ENCODE measurements at regions not wholly inside any gene's neighbourhood (a gene's known extent, or its start where the extent isn't known, plus 50 kb on each side); places are given as distances from the start of the nearest gene placed in this dataset.

- Mint-ChIP-seq H3K36me3 (no peaks in the 10 kb centered on the region), H3K27me3 (ENCODE audit: low read depth in 2 of 2) (no peaks in the 10 kb centered on the region), H3K4me3 (no peak overlapping the region), H3K9me3 (peaks cover 15 to 25% of the 10 kb centered on the region in 2 donors), H3K27ac (no peak overlapping the region), H3K4me1 (no peaks in the 10 kb centered on the region)
- intact Hi-C loops (cut with micrococcal nuclease), result no loop called here
- H3K36me3 ChIP-seq (ENCODE audit: control insufficient read depth, insufficient read depth, low read length), result no peaks in the 10 kb centered on the region
- TF ChIP-seq CTCF (IDR thresholded peaks at IDR 0.05), result no peak
- ATAC-seq (no peak), DNase-seq (no peak)
- no peaks in the 10 kb centered on the region for H3K4me1 ChIP-seq (ENCODE audit: control insufficient read depth, insufficient read depth, low read length)
- peaks cover 4% of the 10 kb centered on the region for H3K9me3 ChIP-seq (ENCODE audit: control insufficient read depth, insufficient read depth, low read length)
- no peaks in the 10 kb centered on the region for H3K27me3 ChIP-seq (ENCODE audit: control insufficient read depth, insufficient read depth, low read length)
- 85% methylated on average over 2 of the region's 2 CpGs for WGBS (ENCODE audit: insufficient coverage)
- H3K4me3 ChIP-seq (ENCODE audit: low read length), result no peak overlapping the region
- no peak overlapping the region for H3K27ac ChIP-seq (ENCODE audit: low read length)
These were observed 212.1 kb upstream of the NETO1 start for GRCh38 chr18:73079920-73080319.

GRCh38 chr18:73060666-73061288, 193.0 kb upstream of the NETO1 start:
- peaks cover 4 to 14% of the 10 kb centered on the region in 2 donors for H3K9me3 Mint-ChIP-seq

GRCh38 chr18:73059280-73059679, 191.5 kb upstream of the NETO1 start:
- no peak overlapping the region for H3K4me3 ChIP-seq (ENCODE audit: low read length)
- no peak for TF ChIP-seq CTCF (IDR thresholded peaks at IDR 0.05)
- H3K4me1 Mint-ChIP-seq, result no peaks in the 10 kb centered on the region

More at GRCh38 chr18:73060666-73061288, 193.0 kb upstream of the NETO1 start:
- Histone ChIP-seq H3K36me3 (ENCODE audit: control insufficient read depth, insufficient read depth, low read length) (no peaks in the 10 kb centered on the region), H3K4me3 (ENCODE audit: low read length) (no peak overlapping the region), H3K27me3 (ENCODE audit: control insufficient read depth, insufficient read depth, low read length) (no peaks in the 10 kb centered on the region), H3K27ac (ENCODE audit: low read length) (no peak overlapping the region), H3K4me1 (ENCODE audit: control insufficient read depth, insufficient read depth, low read length) (no peaks in the 10 kb centered on the region), H3K9me3 (ENCODE audit: control insufficient read depth, insufficient read depth, low read length) (peaks cover 3% of the 10 kb centered on the region)
- intact Hi-C loops (cut with micrococcal nuclease), result no loop called here
- TF ChIP-seq CTCF (IDR thresholded peaks at IDR 0.05), result no peak
- Mint-ChIP-seq H3K27me3 (ENCODE audit: low read depth in 2 of 2) (no peaks in the 10 kb centered on the region), H3K27ac (no peak overlapping the region), H3K4me1 (no peaks in the 10 kb centered on the region), H3K36me3 (no peaks in the 10 kb centered on the region), H3K4me3 (no peak overlapping the region)
- no peak for ATAC-seq
- WGBS (ENCODE audit: insufficient coverage), result 100% methylated on average over 2 of the region's 4 CpGs
- DNase-seq, result no peak

GRCh38 chr18:73047688-73048087, 179.9 kb upstream of the NETO1 start:
- H3K27ac ChIP-seq (ENCODE audit: low read length), result no peak overlapping the region
- DNase-seq, result no peak
- no peaks in the 10 kb centered on the region for H3K36me3 Mint-ChIP-seq
- no peak overlapping the region for H3K27ac Mint-ChIP-seq
- no peaks in the 10 kb centered on the region for H3K4me1 Mint-ChIP-seq
- peaks cover 3% of the 10 kb centered on the region for H3K9me3 ChIP-seq (ENCODE audit: control insufficient read depth, insufficient read depth, low read length)
- H3K36me3 ChIP-seq (ENCODE audit: control insufficient read depth, insufficient read depth, low read length), result no peaks in the 10 kb centered on the region
- no peak for ATAC-seq
- intact Hi-C loops (cut with micrococcal nuclease), result no loop called here
- H3K27me3 Mint-ChIP-seq (ENCODE audit: low read depth in 2 of 2), result no peaks in the 10 kb centered on the region
- H3K4me1 ChIP-seq (ENCODE audit: control insufficient read depth, insufficient read depth, low read length), result no peaks in the 10 kb centered on the region
- no peak for TF ChIP-seq CTCF (IDR thresholded peaks at IDR 0.05)
- H3K4me3 ChIP-seq (ENCODE audit: low read length), result no peak overlapping the region
- H3K9me3 Mint-ChIP-seq, result peaks cover 12 to 26% of the 10 kb centered on the region in 2 donors
- H3K27me3 ChIP-seq (ENCODE audit: control insufficient read depth, insufficient read depth, low read length), result no peaks in the 10 kb centered on the region
- no peak overlapping the region for H3K4me3 Mint-ChIP-seq

More at GRCh38 chr18:73059280-73059679, 191.5 kb upstream of the NETO1 start:
- WGBS (ENCODE audit: insufficient coverage), result 83% methylated on average over 1 of the region's 2 CpGs
- Histone ChIP-seq H3K9me3 (ENCODE audit: control insufficient read depth, insufficient read depth, low read length) (peaks cover 3% of the 10 kb centered on the region), H3K4me1 (ENCODE audit: control insufficient read depth, insufficient read depth, low read length) (no peaks in the 10 kb centered on the region), H3K27ac (ENCODE audit: low read length) (no peak overlapping the region), H3K36me3 (ENCODE audit: control insufficient read depth, insufficient read depth, low read length) (no peaks in the 10 kb centered on the region), H3K27me3 (ENCODE audit: control insufficient read depth, insufficient read depth, low read length) (no peaks in the 10 kb centered on the region)
- Mint-ChIP-seq H3K9me3 (peaks cover 4 to 17% of the 10 kb centered on the region in 2 donors), H3K27me3 (ENCODE audit: low read depth in 2 of 2) (no peaks in the 10 kb centered on the region), H3K36me3 (no peaks in the 10 kb centered on the region), H3K27ac (no peak overlapping the region), H3K4me3 (no peak overlapping the region)
- DNase-seq, result no peak
- ATAC-seq, result no peak
- intact Hi-C loops (cut with micrococcal nuclease), result no loop called here
